Motor neuron (in vitro differentiated cells): ENCODE measurements at regions not wholly inside any gene's neighbourhood (a gene's known extent, or its start where the extent isn't known, plus 50 kb on each side); places are given as distances from the start of the nearest gene placed in this dataset.
A peak's percentile ranks its signal among the peaks of the same experiment; 100 is the strongest.
"Not testable (repeated sequence)": the region's sequence is repeated elsewhere in the genome, so short reads cannot be mapped to it uniquely, and the experiment has no call there.

Experiments used
- ATAC-seq, 8 experiments: fragments of 200-7000 bp; cut with Tn5 transposase; replicated peaks in 6 of 8; 2 replicates each; pipeline ENCODE4 v1.8.0; 2021; ENCODE audit warnings: mild to moderate bottlenecking in 8 of 8, moderate library complexity in 8 of 8
- H3K27ac ChIP-seq, 2 donors: fragments of 250-450 bp; sonication (Bioruptor Pico); 2 replicates each; pipeline ENCODE4 v1.9.0; 2021; ENCODE audit warnings: antibody characterized with exemption in 2 of 2, mild to moderate bottlenecking in 2 of 2, moderate library complexity in 1 of 2
- H3K4me1 ChIP-seq, 2 donors: fragments of 250-450 bp; sonication (Bioruptor Pico); replicated peaks in 1 of 2; 2 replicates each; pipeline ENCODE4 v1.6.1; 2021; ENCODE audit warnings: antibody characterized with exemption in 2 of 2, mild to moderate bottlenecking in 2 of 2, moderate library complexity in 1 of 2
- H3K4me3 ChIP-seq, 5 donors: fragments of 250-450 bp; sonication (Bioruptor Pico); 2 replicates each; pipeline ENCODE4 v1.9.0; 2021; ENCODE audit warnings: antibody characterized with exemption in 5 of 5, mild to moderate bottlenecking in 5 of 5, moderate library complexity in 4 of 5
- WGBS, 10 experiments: fragments of 450-650 bp; shearing (Covaris generic); methylation state at CpG; one replicate each; pipeline ENCODE4 v1.0.0; 2022; 5-methylcytosine and 5-hydroxymethylcytosine counted together
- in situ Hi-C, 9 experiments: fragments of 400-800 bp; cut with MboI; loops; one replicate each; pipeline ENCODE4 v1.15.0; 2021; ENCODE audit warnings: low sequenced_read_pairs in 9 of 9, low pct_unique_long_range_greater_than_20kb in 2 of 9; ENCODE audit not compliant: unreplicated experiment in 9 of 9

DNA sequence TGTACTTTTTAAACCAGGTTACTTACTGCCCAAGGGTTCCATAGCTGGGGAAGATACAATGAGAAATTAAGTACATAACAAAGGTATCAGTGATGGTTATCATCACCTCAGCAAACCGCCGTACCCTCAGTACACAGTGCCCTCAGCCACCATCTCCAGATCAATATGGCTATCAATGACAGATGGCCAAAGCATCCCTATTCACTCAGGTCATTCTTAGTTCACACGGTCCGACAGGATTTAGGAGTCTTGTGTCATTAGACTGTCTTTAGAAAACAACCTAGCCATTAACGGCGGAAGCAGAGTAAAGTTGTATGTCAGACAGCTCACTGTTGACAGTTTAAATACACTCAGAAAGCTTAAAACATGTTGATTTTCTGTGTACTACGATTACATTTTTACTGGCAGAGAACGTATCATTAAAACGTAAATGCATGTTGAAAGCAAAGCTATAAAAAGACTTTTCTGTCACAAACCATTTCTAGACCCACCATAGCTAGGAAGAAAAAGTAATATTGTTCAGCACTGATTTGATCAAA is 106.9 kb downstream of the HOXA1 start:
- no peak overlapping the region for H3K27ac ChIP-seq
- peaks cover 16 to 20% of the 10 kb centered on the region in 2 donors for H3K4me1 ChIP-seq
- no peak overlapping the region for H3K4me3 ChIP-seq
- in situ Hi-C loops, result no loop called here
- WGBS, 10 experiments, result 7 to 76% (median 46%) methylated on average over 3 to 9 of the region's 9 CpGs
- ATAC-seq, result peak in 5 of 8 experiments; percentile 41 to 95 (median 70)

DNA sequence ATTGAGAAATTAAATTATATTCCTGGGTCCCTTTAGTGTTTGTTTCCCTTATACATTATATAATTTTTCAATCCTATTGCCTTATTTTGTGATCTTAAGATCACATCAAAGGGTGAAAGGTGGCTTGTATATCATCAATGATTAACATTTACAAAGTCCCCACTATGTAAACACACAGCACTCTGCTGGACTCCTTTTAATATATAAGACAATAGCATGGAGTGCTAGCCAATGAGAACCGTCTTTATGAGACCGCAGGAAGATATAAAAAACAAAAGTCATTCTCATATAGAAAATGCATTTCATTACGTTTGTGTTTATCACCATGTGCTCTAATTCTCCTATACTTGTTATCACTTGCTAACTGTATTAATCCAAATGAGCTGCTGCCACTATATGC is 108.5 kb downstream of the HOXA1 start:
- H3K4me3 ChIP-seq, result no peak overlapping the region
- no peak for ATAC-seq
- 22 to 65% (median 43%) methylated on average over 1 to 3 of the region's 3 CpGs for WGBS, 10 experiments

DNA sequence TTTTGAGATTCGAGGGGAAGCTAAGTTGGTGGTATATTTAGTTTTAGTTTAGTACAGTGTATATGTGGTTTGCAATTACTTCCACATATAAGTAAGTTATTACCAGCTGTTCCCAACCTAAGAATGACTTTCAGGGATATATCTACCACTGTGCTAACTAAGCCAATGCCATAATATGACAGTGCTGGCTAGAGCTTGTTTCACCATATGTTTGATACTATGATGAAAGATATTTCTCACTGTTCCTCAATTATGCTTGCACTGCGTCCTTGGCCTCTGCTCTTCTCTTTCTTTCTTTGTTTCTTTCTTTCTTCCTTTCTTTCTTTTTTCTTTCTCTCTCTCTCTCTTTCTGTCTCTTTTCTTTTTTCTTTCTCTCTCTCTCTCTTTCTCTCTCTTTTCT is 113.8 kb upstream of the SKAP2 start:
- Histone ChIP-seq H3K4me1 (no peaks in the 10 kb centered on the region), H3K4me3 (no peak overlapping the region), H3K27ac (no peak overlapping the region)
- ATAC-seq, result no peak
- in situ Hi-C loops, result no loop called here
- WGBS, 10 experiments, result 41 to 100% (median 88%) methylated on average over 1 to 2 of the region's 2 CpGs; no CpG with 5 or more reads in 1 of the 10 experiments

More for the DNA sequence above, 108.5 kb downstream of the HOXA1 start:
- Histone ChIP-seq H3K27ac (no peak overlapping the region), H3K4me1 (peaks cover 16 to 17% of the 10 kb centered on the region in 2 donors)
- in situ Hi-C loops, result no loop called here

DNA sequence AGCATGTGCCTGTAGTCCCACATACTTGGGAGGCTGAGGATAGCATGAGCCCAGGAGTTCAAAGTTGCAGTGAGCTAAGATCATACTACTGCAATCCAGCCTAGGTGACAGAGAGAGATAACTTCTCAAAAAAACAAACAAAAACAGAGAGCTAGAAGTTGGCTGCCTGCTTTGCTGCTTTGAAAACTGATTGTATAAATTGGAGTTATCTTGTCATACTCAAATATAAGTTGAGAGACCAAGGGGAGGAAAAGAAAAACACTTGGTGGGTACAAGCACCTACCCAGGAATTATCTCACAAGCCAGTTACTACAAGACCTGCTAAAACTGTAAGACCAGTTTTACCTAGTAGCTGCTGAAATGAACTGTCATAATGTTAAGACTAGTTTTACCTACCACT is 112.5 kb upstream of the SKAP2 start:
- Histone ChIP-seq H3K27ac (no peak overlapping the region), H3K4me3 (no peak overlapping the region), H3K4me1 (no peaks in the 10 kb centered on the region)
- in situ Hi-C loops, result no loop called here
- no peak for ATAC-seq

DNA sequence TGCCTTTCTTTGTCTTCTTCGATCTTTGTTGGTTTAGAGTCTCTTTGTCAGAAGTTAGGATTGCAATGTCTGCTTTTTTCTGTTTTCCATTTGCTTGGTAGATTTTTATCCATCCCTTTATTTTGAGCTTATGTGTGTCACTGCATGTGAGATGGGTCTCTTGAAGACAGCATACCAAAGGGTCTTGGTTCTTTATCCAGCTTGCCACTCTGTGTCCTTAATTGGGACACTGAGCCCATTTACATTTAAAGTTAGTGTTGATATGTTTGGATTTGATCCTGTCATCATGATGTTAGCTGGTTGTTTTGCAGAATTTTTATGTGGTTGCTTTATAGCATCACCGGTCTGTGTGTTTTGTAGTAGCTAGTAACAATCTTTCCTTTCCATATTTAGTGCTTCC is 107.5 kb upstream of the SKAP2 start:
- WGBS, 10 experiments, result 43 to 100% (median 100%) methylated on average over 1 to 2 of the region's 2 CpGs
- in situ Hi-C loops, ATAC-seq, H3K27ac ChIP-seq, H3K4me3 ChIP-seq, H3K4me1 ChIP-seq: not testable (repeated sequence)

DNA sequence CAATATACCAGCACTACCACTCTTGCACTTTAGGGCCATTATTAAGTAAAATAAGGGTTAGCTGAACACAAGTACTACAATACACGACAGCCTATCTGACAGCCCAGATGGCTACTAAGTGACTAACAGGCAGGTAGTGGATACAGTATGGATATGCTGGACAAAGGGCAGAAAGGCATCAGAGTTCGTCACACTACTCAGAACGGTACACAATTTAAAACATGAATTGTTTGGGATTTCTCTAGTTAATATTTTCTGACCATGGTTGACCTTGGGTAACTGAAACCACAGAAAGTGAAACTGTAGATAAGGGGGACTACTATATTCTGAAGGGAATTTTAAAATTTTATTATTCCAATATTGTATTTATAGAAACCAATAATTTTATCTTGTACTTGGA is 101.3 kb upstream of the SKAP2 start:
- ATAC-seq, result no peak
- peaks cover 0 to 7% of the 10 kb centered on the region in 2 donors for H3K4me1 ChIP-seq
- H3K27ac ChIP-seq, result no peak overlapping the region
- no peak overlapping the region for H3K4me3 ChIP-seq
- WGBS, 10 experiments, result 73 to 100% (median 90%) methylated on average over 1 to 3 of the region's 3 CpGs; no CpG with 5 or more reads in 1 of the 10 experiments
- in situ Hi-C loops, result no loop called here

DNA sequence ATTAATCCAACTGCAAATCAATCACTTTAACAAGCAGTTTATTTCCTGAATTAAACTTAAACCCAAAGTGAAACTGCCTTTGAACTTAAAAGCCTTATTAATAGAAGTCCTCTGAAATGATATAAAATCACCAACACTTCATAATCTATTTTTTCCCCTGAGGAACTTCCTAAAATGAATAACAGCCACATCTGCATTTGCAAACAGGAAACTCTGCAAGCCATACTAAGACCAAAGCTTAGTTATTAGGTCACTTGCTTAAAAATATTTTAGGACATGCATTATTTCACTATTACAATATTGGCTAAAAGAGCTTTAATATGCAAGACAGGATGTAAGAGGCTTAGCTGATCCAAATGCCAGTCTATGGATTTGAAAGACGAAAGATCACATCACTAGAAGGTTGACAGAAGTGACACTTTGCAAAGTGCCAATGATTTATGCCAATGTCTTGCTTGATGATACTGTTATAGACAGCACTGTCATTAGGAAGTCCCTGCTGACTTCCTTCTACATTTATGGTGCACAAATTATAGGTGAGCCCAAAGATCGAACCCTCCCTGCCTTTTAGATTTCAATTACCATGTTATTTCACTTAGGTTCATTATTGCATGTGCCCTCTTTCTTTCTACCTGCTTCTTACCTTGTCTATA is 99.9 kb upstream of the SKAP2 start:
- Histone ChIP-seq H3K4me3 (no peak overlapping the region), H3K4me1 (peaks cover 0 to 7% of the 10 kb centered on the region in 2 donors), H3K27ac (no peak overlapping the region)
- ATAC-seq, result peak in 1 of 8 experiments; percentile 46
- WGBS, 10 experiments, result 33 to 100% (median 83%) methylated on average over 1 to 2 of the region's 2 CpGs; no CpG with 5 or more reads in 3 of the 10 experiments
- in situ Hi-C loops, result no loop called here

DNA sequence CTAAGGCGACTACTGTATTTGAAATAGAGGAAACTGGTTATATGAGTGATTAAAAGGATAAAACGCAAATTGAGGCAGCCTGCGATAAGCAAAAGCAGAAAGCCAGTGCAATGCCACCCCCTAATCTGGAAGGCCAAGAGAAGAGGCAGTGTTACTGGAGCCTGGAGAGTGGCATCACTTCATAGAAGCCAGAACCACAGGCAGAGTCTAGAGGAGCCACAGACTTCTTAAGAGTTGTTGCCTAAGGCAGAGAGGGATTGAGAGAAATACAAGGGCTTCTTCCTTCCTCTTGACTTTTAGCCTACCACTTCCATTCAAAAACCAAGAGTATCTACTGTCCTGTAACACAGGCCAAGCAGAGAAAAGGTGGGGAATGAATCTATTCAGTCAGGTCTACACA is 94.9 kb upstream of the SKAP2 start:
- Histone ChIP-seq H3K4me3 (no peak overlapping the region), H3K4me1 (peaks cover 9 to 14% of the 10 kb centered on the region in 2 donors), H3K27ac (no peak overlapping the region)
- WGBS, 10 experiments, result 77 to 100% (median 92%) methylated on average over 1 to 3 of the region's 3 CpGs; no CpG with 5 or more reads in 1 of the 10 experiments
- in situ Hi-C loops, result no loop called here
- peak in 1 of 8 experiments; percentile 22 for ATAC-seq

DNA sequence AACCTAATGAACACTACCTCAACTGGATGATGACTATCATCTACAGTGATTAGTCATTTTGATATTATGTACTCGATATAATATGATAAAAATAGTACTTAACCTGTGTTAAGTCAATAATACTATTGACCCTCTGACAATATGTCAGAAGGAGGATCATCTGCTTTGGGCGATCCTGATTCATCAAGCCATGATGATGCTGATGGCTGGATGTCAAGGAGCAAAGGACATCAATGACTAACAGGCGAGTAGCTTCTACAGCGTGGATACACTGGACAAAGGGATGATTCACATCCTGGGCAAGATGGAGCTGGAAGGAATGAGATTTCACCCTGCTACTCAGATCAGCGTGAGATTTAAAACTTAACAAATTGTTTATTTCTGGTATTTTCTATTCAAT is 94.4 kb upstream of the SKAP2 start:
- Histone ChIP-seq H3K27ac (no peak overlapping the region), H3K4me3 (no peak overlapping the region), H3K4me1 (peaks cover 9 to 11% of the 10 kb centered on the region in 2 donors)
- peak in 5 of 8 experiments; percentile 23 to 83 (median 63) for ATAC-seq
- in situ Hi-C loops, result no loop called here
- WGBS, 10 experiments, result 5 to 88% (median 73%) methylated on average over 1 to 5 of the region's 5 CpGs

DNA sequence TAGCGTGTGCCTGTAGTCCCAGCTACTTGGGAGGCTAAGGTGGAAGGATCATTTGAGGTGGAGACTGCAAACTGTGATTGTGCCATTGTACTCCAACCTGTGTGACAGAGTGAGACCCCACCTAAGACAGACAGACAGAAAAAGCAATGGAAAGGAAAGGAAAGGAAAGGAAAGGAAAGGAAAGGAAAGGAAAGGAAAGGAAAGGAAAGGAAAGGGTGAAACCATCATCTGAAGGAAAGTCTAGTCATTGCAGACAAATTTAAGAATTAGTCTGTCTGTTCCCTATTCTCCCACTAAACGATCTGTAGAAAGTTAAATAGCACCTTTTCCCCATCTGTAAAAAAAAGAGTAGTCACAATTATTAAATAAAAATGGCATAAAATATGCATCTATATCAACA is 91.1 kb upstream of the SKAP2 start:
- in situ Hi-C loops, result no loop called here
- Histone ChIP-seq H3K27ac (no peak overlapping the region), H3K4me3 (no peak overlapping the region), H3K4me1 (peaks cover 18 to 27% of the 10 kb centered on the region in 2 donors)
- 50 to 100% (median 85%) methylated on average over 1 to 2 of the region's 2 CpGs; no CpG with 5 or more reads in 2 of the 10 experiments for WGBS, 10 experiments
- ATAC-seq, result no peak

DNA sequence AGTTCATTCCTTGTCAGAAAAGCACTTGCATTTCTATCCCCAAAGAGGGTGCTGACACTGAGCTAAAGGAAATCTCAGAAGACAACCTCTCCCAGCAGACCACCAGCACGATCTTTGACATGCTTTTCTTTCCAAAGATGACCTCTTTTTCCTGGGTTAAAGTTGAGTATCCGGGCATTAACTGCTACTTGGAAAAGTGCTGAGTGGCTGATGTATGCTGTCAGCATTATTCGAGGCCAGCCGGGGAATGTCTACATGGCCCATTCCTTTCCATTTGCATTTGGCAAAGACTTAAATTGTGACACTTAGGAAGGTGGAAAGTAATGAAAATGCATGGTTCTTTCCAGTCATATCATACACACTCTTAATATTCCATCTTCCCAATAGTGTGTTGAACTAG is 90.6 kb upstream of the SKAP2 start:
- 0 to 57% (median 19%) methylated on average over 1 to 4 of the region's 4 CpGs; no CpG with 5 or more reads in 3 of the 10 experiments for WGBS, 10 experiments
- in situ Hi-C loops, result no loop called here
- Histone ChIP-seq H3K4me1 (peaks cover 18 to 33% of the 10 kb centered on the region in 2 donors), H3K4me3 (no peak overlapping the region), H3K27ac (no peak overlapping the region)
- peak in 3 of 8 experiments; percentile 14 to 28 (median 23) for ATAC-seq

DNA sequence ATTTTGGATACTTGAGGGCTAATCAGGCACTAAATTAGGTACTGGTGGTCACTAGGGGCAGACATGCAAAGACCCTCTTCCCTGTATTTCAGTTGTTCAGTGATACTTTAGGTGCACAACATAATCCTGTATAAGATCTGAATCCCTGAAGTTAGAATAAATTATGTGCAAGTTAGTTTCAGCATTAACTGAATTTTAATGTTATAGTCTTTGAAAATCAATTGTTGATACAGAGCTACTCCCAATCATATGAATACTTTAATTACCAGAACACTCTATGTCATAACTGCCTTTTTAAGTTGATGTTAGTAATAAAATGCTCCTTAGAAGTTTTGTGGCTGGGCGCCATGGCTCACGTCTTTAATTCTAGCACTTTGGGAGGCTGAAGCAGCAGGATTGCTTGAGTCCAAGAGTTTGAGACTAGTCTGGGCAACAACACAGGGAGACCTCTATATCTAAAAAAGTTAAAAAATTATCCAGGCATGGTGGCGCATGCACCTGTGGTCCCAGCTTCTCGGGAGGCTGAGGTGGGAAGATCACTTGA is 87.1 kb upstream of the SKAP2 start:
- no peak overlapping the region for H3K4me3 ChIP-seq
- no peak overlapping the region for H3K27ac ChIP-seq
- peaks cover 33 to 50% of the 10 kb centered on the region in 2 donors for H3K4me1 ChIP-seq
- peak in 3 of 8 experiments; percentile 66 to 78 (median 72) for ATAC-seq
- in situ Hi-C loops, result no loop called here
- WGBS, 10 experiments, result 0 to 100% (median 61%) methylated on average over 1 to 4 of the region's 4 CpGs

DNA sequence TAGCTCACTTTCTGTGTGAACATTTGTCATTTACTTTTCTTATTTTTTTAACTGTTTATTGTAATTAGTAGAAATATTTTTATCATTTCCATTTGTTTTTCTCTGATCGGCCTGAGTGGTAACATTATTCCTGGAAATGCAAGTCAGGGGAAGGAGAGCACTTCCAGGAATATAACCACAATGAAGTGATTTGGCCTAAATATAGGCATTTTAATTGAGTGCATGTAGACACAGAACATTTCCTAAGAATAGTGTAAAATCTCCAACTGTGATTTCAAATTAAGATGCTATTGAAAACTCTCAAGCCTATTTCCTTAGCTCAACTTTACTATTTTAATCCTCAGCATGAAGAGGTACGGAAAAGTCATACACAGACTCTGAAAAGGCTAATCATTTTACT is 86.5 kb upstream of the SKAP2 start:
- Histone ChIP-seq H3K27ac (peak overlapping the region in 1 of 2 donors; percentile 20), H3K4me1 (peaks cover 30 to 50% of the 10 kb centered on the region in 2 donors), H3K4me3 (no peak overlapping the region)
- in situ Hi-C loops, result no loop called here
- WGBS, 10 experiments, result 11 to 83% (median 43%) methylated on average over 2 of the region's 2 CpGs; no CpG with 5 or more reads in 1 of the 10 experiments
- ATAC-seq, result peak in 3 of 8 experiments; percentile 58 to 73 (median 58)
